Ishikawa (cell line): ENCODE measurements at regions not wholly inside any gene's neighbourhood (a gene's known extent, or its start where the extent isn't known, plus 50 kb on each side); places are given as distances from the start of the nearest gene placed in this dataset.

Experiments used
- CREB1 ChIP-seq: IDR thresholded peaks from 2 replicates; pipeline ENCODE4 v1.6.1; 2012; ENCODE audit warnings: low read depth
- EGR1 ChIP-seq: IDR thresholded peaks from 2 replicates; pipeline ENCODE4 v1.6.1; 2012
- EP300 ChIP-seq: IDR thresholded peaks from 2 replicates; pipeline ENCODE4 v1.6.1; 2012; ENCODE audit warnings: borderline replicate concordance
- FOXM1 ChIP-seq: IDR thresholded peaks from 2 replicates; pipeline ENCODE4 v1.6.1; 2012; ENCODE audit warnings: low read depth, borderline replicate concordance
- RAD21 ChIP-seq: IDR thresholded peaks from 2 replicates; pipeline ENCODE4 v1.6.1; 2012; ENCODE audit warnings: low read depth
- REST ChIP-seq: IDR thresholded peaks from 2 replicates; pipeline ENCODE4 v1.6.1; 2012; ENCODE audit warnings: low read depth, mild to moderate bottlenecking
- TAF1 ChIP-seq: IDR thresholded peaks from 2 replicates; pipeline ENCODE4 v1.6.1; 2012; ENCODE audit warnings: low read depth, mild to moderate bottlenecking
- TCF12 ChIP-seq: IDR thresholded peaks from 2 replicates; pipeline ENCODE4 v1.6.1; 2012; ENCODE audit warnings: low read depth
- TEAD4 ChIP-seq: IDR thresholded peaks from 2 replicates; pipeline ENCODE4 v1.6.1; 2012
- YY1 ChIP-seq: IDR thresholded peaks from 2 replicates; pipeline ENCODE4 v1.6.1; 2012; ENCODE audit warnings: low read depth
- ZBTB7A ChIP-seq: IDR thresholded peaks from 2 replicates; pipeline ENCODE4 v1.6.1; 2012; ENCODE audit warnings: low read depth
- TF ChIP-seq, protein P1 (sequence below): IDR thresholded peaks from 2 replicates; pipeline ENCODE4 v1.6.1; 2012
- TF ChIP-seq, protein P2 (sequence below): IDR thresholded peaks from 2 replicates; pipeline ENCODE4 v1.6.1; 2012

GRCh38 chr10:29797616-29798015 is 162.8 kb upstream of the SVIL start:
- no peak for TF ChIP-seq RAD21
- no peak for TF ChIP-seq REST
- TF ChIP-seq EGR1, result no peak
- TF ChIP-seq ZBTB7A, result no peak
- no peak for TF ChIP-seq YY1
- no peak for TF ChIP-seq TEAD4
- TF ChIP-seq TAF1, result no peak
- no peak for TF ChIP-seq EP300
- TF ChIP-seq, protein P1, sequence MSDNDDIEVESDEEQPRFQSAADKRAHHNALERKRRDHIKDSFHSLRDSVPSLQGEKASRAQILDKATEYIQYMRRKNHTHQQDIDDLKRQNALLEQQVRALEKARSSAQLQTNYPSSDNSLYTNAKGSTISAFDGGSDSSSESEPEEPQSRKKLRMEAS, result no peak
- TF ChIP-seq CREB1, result no peak
- TF ChIP-seq FOXM1, result no peak
- no peak for TF ChIP-seq TCF12
- TF ChIP-seq, protein P2, sequence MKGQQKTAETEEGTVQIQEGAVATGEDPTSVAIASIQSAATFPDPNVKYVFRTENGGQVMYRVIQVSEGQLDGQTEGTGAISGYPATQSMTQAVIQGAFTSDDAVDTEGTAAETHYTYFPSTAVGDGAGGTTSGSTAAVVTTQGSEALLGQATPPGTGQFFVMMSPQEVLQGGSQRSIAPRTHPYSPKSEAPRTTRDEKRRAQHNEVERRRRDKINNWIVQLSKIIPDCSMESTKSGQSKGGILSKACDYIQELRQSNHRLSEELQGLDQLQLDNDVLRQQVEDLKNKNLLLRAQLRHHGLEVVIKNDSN, result no peak
